GM19351 (cell line): ENCODE measurements at regions not wholly inside any gene's neighbourhood (a gene's known extent, or its start where the extent isn't known, plus 50 kb on each side); places are given as distances from the start of the nearest gene placed in this dataset.
A peak's percentile ranks its signal among the peaks of the same experiment; 100 is the strongest.
"Not testable (repeated sequence)": the region's sequence is repeated elsewhere in the genome, so short reads cannot be mapped to it uniquely, and the experiment has no call there.

Experiments used
- ATAC-seq: cut with Tn5 transposase; IDR thresholded peaks from one replicate; pipeline ENCODE4 v1.9.1; 2021; ENCODE audit warnings: mild to moderate bottlenecking, moderate library complexity; ENCODE audit not compliant: unreplicated experiment

DNA sequence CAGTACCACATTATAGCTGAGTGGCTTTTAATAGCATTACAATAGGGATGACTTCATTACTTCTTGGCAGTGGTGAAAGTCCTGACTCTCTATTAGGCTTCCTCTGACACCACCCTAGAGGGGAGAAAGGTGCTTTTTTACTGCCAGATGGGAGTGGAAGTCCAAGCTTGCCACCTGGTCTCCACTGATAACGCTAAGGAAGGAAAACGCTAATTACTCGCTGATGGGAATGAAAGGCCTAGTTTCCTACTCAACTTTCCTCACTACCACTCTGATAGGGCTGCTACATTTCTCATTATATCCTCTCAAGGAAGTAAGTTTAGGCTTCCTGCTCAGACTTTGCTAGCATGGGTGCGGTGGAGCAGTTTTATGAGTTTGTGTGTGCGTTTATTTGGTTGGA is 62.3 kb upstream of the PAGE3 start:
- no peak for ATAC-seq

DNA sequence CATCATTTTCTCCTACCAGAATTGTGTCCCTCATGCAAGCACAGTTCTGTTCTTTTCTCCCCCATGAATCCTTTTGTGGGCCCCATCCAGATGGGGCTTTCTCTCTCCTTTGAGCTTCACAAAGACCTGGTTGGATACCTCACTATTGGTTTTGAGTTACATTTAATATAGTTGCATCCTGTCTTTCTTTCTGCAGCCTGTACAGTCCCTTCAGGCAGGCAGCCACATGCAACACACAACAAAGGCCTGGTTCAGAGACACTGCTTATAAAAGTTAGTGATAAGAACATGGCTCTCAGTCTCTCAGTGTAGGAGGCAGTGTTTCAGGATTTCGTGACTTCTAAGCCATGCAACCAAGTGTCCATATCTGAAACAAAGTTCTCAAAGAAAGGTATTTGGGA is 70.6 kb upstream of the PAGE3 start:
- ATAC-seq = no peak

- no peak for ATAC-seq
Measured at GRCh38 chrX:55336176-55336575, 71.5 kb upstream of the PAGE3 start.

- no peak for ATAC-seq
Measured at GRCh38 chrX:55340896-55341433, 76.2 kb upstream of the PAGE3 start.

- ATAC-seq = peak; percentile 99
Measured at GRCh38 chrX:55342533-55343501, 78.1 kb upstream of the PAGE3 start.

- no peak for ATAC-seq
Measured at GRCh38 chrX:55356609-55357008, 91.9 kb upstream of the PAGE3 start.

GRCh38 chrX:55357236-55357635 is 92.5 kb upstream of the PAGE3 start:
- no peak for ATAC-seq

- ATAC-seq = no peak
Measured at GRCh38 chrX:55379396-55379795, 72.5 kb upstream of the MAGEH1 start.

DNA sequence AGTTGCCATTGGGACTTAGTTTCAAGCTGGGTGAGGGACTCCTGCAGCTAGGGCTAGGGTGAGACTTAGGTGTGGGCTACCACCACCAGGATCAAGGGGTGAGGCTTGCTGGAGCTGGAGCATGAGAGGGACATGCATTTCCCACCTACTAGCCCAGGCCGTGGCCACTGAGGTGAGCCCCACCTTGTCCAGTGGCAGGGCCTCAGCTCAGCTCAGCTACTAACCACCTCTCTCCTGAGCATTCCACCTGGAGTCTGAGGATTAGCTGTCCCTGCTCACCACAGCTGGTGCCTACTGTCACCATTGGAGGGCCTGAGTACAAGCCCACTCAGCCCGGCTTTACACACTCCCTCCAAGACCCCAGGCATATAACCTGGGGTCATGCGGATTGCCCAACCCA is 62.6 kb upstream of the MAGEH1 start:
- ATAC-seq = no peak

DNA sequence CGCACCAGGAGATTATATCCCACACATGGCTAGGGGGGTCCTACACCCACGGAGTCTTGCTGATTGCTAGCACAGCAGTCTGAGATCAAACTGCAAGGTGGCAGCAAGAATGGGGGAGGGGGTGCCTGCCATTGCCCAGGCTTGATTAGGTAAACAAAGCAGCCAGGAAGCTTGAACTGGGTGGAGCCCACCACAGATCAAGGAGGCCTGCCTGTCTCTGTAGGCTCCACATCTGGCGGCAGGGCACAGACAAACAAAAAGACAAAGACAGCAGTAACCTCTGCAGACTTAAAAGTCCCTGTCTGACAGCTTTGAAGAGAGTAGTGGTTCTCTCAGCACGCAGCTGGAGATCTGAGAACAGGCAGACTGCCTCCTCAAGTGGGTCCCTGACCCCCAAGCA is 55.1 kb upstream of the MAGEH1 start:
- ATAC-seq = not testable (repeated sequence)
